HG03521 (cell line): ENCODE measurements at regions not wholly inside any gene's neighbourhood (a gene's known extent, or its start where the extent isn't known, plus 50 kb on each side); places are given as distances from the start of the nearest gene placed in this dataset.

Experiments
- ATAC-seq: cut with Tn5 transposase; IDR thresholded peaks from one replicate; pipeline ENCODE4 v1.9.1; 2021; ENCODE audit warnings: mild to moderate bottlenecking, moderate library complexity; ENCODE audit not compliant: unreplicated experiment

- ATAC-seq = no peak
These were observed 1317.7 kb downstream of the MRPL39 start for GRCh38 chr21:24289539-24289938.

- no peak for ATAC-seq
These were observed 1326.7 kb downstream of the MRPL39 start for GRCh38 chr21:24280596-24280995.

- ATAC-seq = no peak
These were observed 1328.6 kb downstream of the MRPL39 start for GRCh38 chr21:24278711-24279110.

- no peak for ATAC-seq
These were observed 1331.1 kb downstream of the MRPL39 start for GRCh38 chr21:24276204-24276603.

- ATAC-seq = no peak
These were observed 1331.7 kb downstream of the MRPL39 start for GRCh38 chr21:24275616-24276015.

- ATAC-seq = no peak
These were observed 1334.8 kb downstream of the MRPL39 start for GRCh38 chr21:24272521-24272938.

GRCh38 chr21:24265987-24266386 is 1341.3 kb downstream of the MRPL39 start:
- ATAC-seq = no peak

- no peak for ATAC-seq
These were observed 1346.5 kb downstream of the MRPL39 start for GRCh38 chr21:24260751-24261150.

GRCh38 chr21:24259241-24259640 is 1348.0 kb downstream of the MRPL39 start:
- ATAC-seq = no peak

GRCh38 chr21:24255591-24255990 is 1351.7 kb downstream of the MRPL39 start:
- no peak for ATAC-seq

GRCh38 chr21:24225431-24225830 is 1381.8 kb downstream of the MRPL39 start:
- ATAC-seq = no peak

GRCh38 chr21:24224422-24224821 is 1382.9 kb downstream of the MRPL39 start:
- no peak for ATAC-seq

- no peak for ATAC-seq
These were observed 1383.7 kb downstream of the MRPL39 start for GRCh38 chr21:24223624-24224023.

GRCh38 chr21:24222676-24223075 is 1384.6 kb downstream of the MRPL39 start:
- ATAC-seq = no peak

GRCh38 chr21:24220446-24220845 is 1386.8 kb downstream of the MRPL39 start:
- ATAC-seq = no peak

- no peak for ATAC-seq
These were observed 1390.1 kb downstream of the MRPL39 start for GRCh38 chr21:24217151-24217550.

- ATAC-seq = no peak
These were observed 1397.2 kb downstream of the MRPL39 start for GRCh38 chr21:24210130-24210529.

GRCh38 chr21:24208562-24209260 is 1398.6 kb downstream of the MRPL39 start:
- ATAC-seq = no peak

GRCh38 chr21:24205319-24205718 is 1402.0 kb downstream of the MRPL39 start:
- ATAC-seq = no peak

GRCh38 chr21:24204641-24205040 is 1402.6 kb downstream of the MRPL39 start:
- no peak for ATAC-seq

GRCh38 chr21:24200052-24200451 is 1407.2 kb downstream of the MRPL39 start:
- ATAC-seq = peak; percentile 56

GRCh38 chr21:24197923-24198322 is 1409.4 kb downstream of the MRPL39 start:
- no peak for ATAC-seq

GRCh38 chr21:24197132-24197643 is 1410.1 kb downstream of the MRPL39 start:
- no peak for ATAC-seq
